Liver (tissue), 8 donors: ENCODE measurements at regions not wholly inside any gene's neighbourhood (a gene's known extent, or its start where the extent isn't known, plus 50 kb on each side); places are given as distances from the start of the nearest gene placed in this dataset.

ENCODE experiments used
- DNase-seq: peaks from one replicate; pipeline ENCODE4 v3.0.0-alpha.2; 2017; ENCODE audit warnings: low spot score
- H3K27ac ChIP-seq, 2 donors: one replicate each; pipeline ENCODE4 v1.7.0; 2013; ENCODE audit warnings: inconsistent platforms in 2 of 2, low read length in 2 of 2, control low read depth in 1 of 2, low read depth in 1 of 2, mild to moderate bottlenecking in 1 of 2
- H3K27me3 ChIP-seq, 4 donors: one replicate each; pipeline versions ENCODE4 v1.6.1 to v1.7.0; 2013; ENCODE audit warnings: low read length in 3 of 4, inconsistent platforms in 1 of 4, mild to moderate bottlenecking in 1 of 4, moderate library complexity in 1 of 4; ENCODE audit not compliant: control insufficient read depth in 4 of 4, insufficient read depth in 4 of 4
- H3K36me3 ChIP-seq, 4 donors: one replicate each; pipeline versions ENCODE4 v1.6.1 to v1.7.0; 2013; ENCODE audit warnings: low read length in 3 of 4, mild to moderate bottlenecking in 3 of 4, low read depth in 1 of 4, moderate library complexity in 1 of 4; ENCODE audit not compliant: control insufficient read depth in 4 of 4, insufficient read depth in 3 of 4
- H3K4me1 ChIP-seq, 4 donors: one replicate each; pipeline versions ENCODE4 v1.6.1 to v1.7.0; 2013; ENCODE audit warnings: low read length in 3 of 4, mild to moderate bottlenecking in 3 of 4, moderate library complexity in 1 of 4; ENCODE audit not compliant: control insufficient read depth in 4 of 4, insufficient read depth in 4 of 4
- H3K4me3 ChIP-seq, 3 donors: one replicate each; pipeline versions ENCODE4 v1.6.1 to v1.7.0; 2013; ENCODE audit warnings: low read length in 3 of 3, control low read depth in 1 of 3, low read depth in 1 of 3, mild to moderate bottlenecking in 1 of 3
- H3K9ac ChIP-seq, 2 donors: one replicate each; pipeline ENCODE4 v1.7.0; 2013; ENCODE audit warnings: low read length in 2 of 2, mild to moderate bottlenecking in 2 of 2, moderate library complexity in 2 of 2, control low read depth in 1 of 2, low read depth in 1 of 2
- H3K9me3 ChIP-seq, 4 donors: one replicate each; pipeline versions ENCODE4 v1.6.1 to v1.7.0; 2013; ENCODE audit warnings: low read length in 3 of 4; ENCODE audit not compliant: control insufficient read depth in 4 of 4
- EGR1 ChIP-seq, 2 donors: IDR thresholded peaks; 2 replicates each; pipeline ENCODE4 v1.6.1; 2016 to 2018; ENCODE audit warnings: antibody characterized with exemption in 2 of 2, low read depth in 2 of 2
- FOXA2 ChIP-seq: IDR thresholded peaks from 2 replicates; pipeline ENCODE4 v1.6.1; 2016; ENCODE audit warnings: antibody characterized with exemption
- GABPA ChIP-seq, 2 donors: IDR thresholded peaks in 1 of 2; conservative IDR thresholded peaks in 1 of 2; 2 replicates each; pipeline ENCODE4 v1.6.1; 2016; ENCODE audit warnings: antibody characterized with exemption in 2 of 2, mild to moderate bottlenecking in 1 of 2, moderate library complexity in 1 of 2
- HNF4A ChIP-seq, 2 donors: conservative IDR thresholded peaks; 2 replicates each; pipeline ENCODE4 v1.6.1; 2016; ENCODE audit warnings: antibody characterized with exemption in 2 of 2, mild to moderate bottlenecking in 2 of 2
- JUND ChIP-seq, 2 donors: IDR thresholded peaks; 2 replicates each; pipeline ENCODE4 v1.6.1; 2016; ENCODE audit warnings: antibody characterized with exemption in 2 of 2
- NR2F2 ChIP-seq: IDR thresholded peaks from 2 replicates; pipeline ENCODE4 v1.6.1; 2016; ENCODE audit warnings: antibody characterized with exemption
- RAD21 ChIP-seq, 2 donors: IDR thresholded peaks; 2 replicates each; pipeline ENCODE4 v1.6.1; 2016; ENCODE audit warnings: antibody characterized with exemption in 2 of 2, mild to moderate bottlenecking in 2 of 2
- RXRA ChIP-seq, 2 donors: IDR thresholded peaks; 2 replicates each; pipeline ENCODE4 v1.6.1; 2017 to 2018; ENCODE audit warnings: antibody characterized with exemption in 2 of 2, mild to moderate bottlenecking in 1 of 2
- SP1 ChIP-seq: IDR thresholded peaks from 2 replicates; pipeline ENCODE4 v1.6.1; 2018; ENCODE audit warnings: antibody characterized with exemption, mild to moderate bottlenecking
- TAF1 ChIP-seq: conservative IDR thresholded peaks from 2 replicates; pipeline ENCODE4 v1.6.1; 2016; ENCODE audit warnings: antibody characterized with exemption, mild to moderate bottlenecking
- YY1 ChIP-seq: IDR thresholded peaks from 2 replicates; pipeline ENCODE4 v1.6.1; 2016; ENCODE audit warnings: antibody characterized with exemption, mild to moderate bottlenecking
- WGBS: extraction: QIAGEN DNeasy Blood & Tissue Kit; methylation state at CpG from one replicate; pipeline ENCODE4 v1.1.7; 2013; 5-methylcytosine and 5-hydroxymethylcytosine counted together
- TF ChIP-seq, protein P1 (sequence below): IDR thresholded peaks from 2 replicates; pipeline ENCODE4 v1.6.1; 2016; ENCODE audit warnings: antibody characterized with exemption
- TF ChIP-seq, protein P2 (sequence below): fragments of 150-350 bp; IDR thresholded peaks from 2 replicates; pipeline ENCODE4 v1.5.1; 2017; ENCODE audit warnings: improper control_type of control experiment, low read depth, low read length; ENCODE audit not compliant: missing input control
- TF ChIP-seq, protein P3 (sequence below): IDR thresholded peaks from 2 replicates; pipeline ENCODE4 v1.6.1; 2016; ENCODE audit warnings: antibody characterized with exemption
- TF ChIP-seq, protein P4 (sequence below): IDR thresholded peaks from 2 replicates; pipeline ENCODE4 v1.6.1; 2016; ENCODE audit warnings: antibody characterized with exemption
- donor health status: healthy.
- donor health status: healthy.
- donor health status: healthy.
- donor health status: healthy.
- donor health status: healthy.

DNA sequence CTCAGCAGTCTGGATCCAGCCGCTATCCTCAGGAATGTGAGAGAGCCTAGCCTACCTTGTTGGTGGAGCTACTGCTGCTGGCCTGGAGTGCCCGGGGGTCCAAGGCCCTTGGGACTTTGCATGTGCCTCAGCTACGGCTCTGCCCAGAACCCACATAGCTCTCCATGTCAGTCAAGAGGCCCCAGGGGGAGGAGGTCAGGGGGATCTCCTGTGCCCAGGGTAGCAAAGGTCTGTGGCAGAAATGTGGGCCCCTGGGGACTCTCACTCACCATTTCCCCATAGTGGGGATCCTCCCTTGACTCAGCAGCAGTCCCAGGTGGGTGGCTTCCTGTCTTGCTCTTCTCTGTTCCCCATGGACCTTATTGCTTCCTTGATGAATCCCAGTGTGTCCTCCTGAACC is 342.7 kb upstream of the CHAC2 start (continued):
- TF ChIP-seq, protein P1, sequence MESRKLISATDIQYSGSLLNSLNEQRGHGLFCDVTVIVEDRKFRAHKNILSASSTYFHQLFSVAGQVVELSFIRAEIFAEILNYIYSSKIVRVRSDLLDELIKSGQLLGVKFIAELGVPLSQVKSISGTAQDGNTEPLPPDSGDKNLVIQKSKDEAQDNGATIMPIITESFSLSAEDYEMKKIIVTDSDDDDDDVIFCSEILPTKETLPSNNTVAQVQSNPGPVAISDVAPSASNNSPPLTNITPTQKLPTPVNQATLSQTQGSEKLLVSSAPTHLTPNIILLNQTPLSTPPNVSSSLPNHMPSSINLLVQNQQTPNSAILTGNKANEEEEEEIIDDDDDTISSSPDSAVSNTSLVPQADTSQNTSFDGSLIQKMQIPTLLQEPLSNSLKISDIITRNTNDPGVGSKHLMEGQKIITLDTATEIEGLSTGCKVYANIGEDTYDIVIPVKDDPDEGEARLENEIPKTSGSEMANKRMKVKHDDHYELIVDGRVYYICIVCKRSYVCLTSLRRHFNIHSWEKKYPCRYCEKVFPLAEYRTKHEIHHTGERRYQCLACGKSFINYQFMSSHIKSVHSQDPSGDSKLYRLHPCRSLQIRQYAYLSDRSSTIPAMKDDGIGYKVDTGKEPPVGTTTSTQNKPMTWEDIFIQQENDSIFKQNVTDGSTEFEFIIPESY = no peak
- TF ChIP-seq FOXA2 = no peak

DNA sequence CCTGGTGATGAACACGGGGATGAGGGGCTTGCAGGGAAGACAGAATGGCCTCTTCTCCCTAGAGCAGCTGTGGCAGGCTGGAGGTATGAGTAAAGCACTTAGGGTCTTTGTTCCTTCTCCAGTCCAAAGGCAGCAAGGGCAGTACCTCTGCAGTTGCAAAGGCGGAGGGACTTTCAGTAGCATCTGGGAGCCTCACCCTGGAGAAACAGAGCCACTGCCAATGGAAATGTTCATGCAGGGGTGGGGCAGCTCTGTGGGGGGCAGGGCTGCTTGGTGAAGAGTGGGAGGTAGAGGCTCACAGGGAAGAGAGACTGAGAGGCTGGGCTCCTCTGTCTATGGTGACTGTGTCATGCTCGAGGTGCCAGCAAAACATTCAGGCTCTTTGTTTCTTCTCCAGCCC is 344.1 kb upstream of the CHAC2 start:
- Histone ChIP-seq H3K4me3 (no peak overlapping the region), H3K4me1 (no peaks in the 10 kb centered on the region), H3K27ac (no peak overlapping the region)

DNA sequence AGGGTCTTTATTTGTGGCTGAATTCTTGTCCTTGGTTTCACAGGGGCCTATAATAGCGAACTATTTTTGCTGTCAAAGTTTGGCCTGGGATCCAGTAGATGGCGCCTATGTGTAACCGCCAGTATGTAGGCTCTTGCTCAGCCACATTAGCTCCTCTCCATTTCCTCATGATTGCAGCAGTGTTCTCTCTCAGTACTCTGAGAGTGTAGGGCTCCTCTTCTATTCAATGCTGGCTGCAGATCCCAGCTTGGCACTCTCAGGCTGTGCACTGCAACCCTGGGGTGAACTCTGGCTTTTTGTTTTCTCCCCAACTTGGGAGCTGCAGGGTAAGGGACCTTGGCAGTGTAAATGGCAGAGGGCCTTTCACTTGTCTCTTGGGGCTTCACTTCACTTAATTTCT is 344.6 kb upstream of the CHAC2 start:
- H3K4me1 ChIP-seq = no peaks in the 10 kb centered on the region
- no peak overlapping the region for H3K4me3 ChIP-seq
- H3K9me3 ChIP-seq = no peaks in the 10 kb centered on the region
- 39% methylated on average over 3 of the region's 3 CpGs for WGBS
- H3K36me3 ChIP-seq = no peaks in the 10 kb centered on the region
- H3K27ac ChIP-seq = no peak overlapping the region
- peak; percentile 32 for DNase-seq
- no peak for TF ChIP-seq NR2F2
- TF ChIP-seq, protein P2, sequence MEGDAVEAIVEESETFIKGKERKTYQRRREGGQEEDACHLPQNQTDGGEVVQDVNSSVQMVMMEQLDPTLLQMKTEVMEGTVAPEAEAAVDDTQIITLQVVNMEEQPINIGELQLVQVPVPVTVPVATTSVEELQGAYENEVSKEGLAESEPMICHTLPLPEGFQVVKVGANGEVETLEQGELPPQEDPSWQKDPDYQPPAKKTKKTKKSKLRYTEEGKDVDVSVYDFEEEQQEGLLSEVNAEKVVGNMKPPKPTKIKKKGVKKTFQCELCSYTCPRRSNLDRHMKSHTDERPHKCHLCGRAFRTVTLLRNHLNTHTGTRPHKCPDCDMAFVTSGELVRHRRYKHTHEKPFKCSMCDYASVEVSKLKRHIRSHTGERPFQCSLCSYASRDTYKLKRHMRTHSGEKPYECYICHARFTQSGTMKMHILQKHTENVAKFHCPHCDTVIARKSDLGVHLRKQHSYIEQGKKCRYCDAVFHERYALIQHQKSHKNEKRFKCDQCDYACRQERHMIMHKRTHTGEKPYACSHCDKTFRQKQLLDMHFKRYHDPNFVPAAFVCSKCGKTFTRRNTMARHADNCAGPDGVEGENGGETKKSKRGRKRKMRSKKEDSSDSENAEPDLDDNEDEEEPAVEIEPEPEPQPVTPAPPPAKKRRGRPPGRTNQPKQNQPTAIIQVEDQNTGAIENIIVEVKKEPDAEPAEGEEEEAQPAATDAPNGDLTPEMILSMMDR = peak; percentile 56
- peak; percentile 88 to 91 for TF ChIP-seq RAD21 (IDR thresholded peaks at IDR 0.05)
- no peak for TF ChIP-seq YY1
- H3K27me3 ChIP-seq = no peaks in the 10 kb centered on the region
- H3K9ac ChIP-seq = no peak overlapping the region

More for the DNA sequence above, 344.1 kb upstream of the CHAC2 start:
- H3K36me3 ChIP-seq = no peaks in the 10 kb centered on the region
- WGBS = 93% methylated on average over 3 of the region's 3 CpGs
- DNase-seq = no peak
- no peak overlapping the region for H3K9ac ChIP-seq
- no peaks in the 10 kb centered on the region for H3K9me3 ChIP-seq
- TF ChIP-seq, protein P1 = no peak
- no peak for TF ChIP-seq SP1
- TF ChIP-seq TAF1 = no peak
- TF ChIP-seq, protein P3, sequence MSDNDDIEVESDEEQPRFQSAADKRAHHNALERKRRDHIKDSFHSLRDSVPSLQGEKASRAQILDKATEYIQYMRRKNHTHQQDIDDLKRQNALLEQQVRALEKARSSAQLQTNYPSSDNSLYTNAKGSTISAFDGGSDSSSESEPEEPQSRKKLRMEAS = no peak
- H3K27me3 ChIP-seq = no peaks in the 10 kb centered on the region

DNA sequence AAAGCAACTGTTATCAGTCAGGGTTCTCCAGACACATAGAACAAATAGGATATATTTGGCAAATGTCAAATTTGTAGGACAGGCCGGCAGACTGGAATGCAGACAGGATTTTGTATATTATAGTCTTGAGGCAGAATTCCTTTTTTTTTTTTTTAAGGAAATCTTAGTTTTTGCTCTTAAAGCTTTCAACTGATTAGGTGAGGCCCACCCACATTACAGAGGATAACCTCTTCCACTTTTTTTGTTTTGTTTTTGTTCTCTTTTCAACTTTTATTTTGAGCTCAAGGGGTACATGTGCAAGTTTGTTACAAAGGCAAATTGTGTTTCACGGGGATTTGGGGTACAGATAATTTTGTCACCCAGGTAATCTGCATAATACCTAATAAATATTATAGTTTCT is 350.2 kb upstream of the CHAC2 start:
- Histone ChIP-seq H3K4me3 (no peak overlapping the region), H3K4me1 (no peaks in the 10 kb centered on the region), H3K36me3 (no peaks in the 10 kb centered on the region), H3K9ac (no peak overlapping the region), H3K27ac (no peak overlapping the region), H3K27me3 (no peaks in the 10 kb centered on the region), H3K9me3 (no peaks in the 10 kb centered on the region)
- no peak for DNase-seq
- no peak for TF ChIP-seq HNF4A (conservative IDR thresholded peaks at IDR 0.05)
- TF ChIP-seq NR2F2 = no peak
- TF ChIP-seq, protein P2 = no peak
- TF ChIP-seq EGR1 (IDR thresholded peaks at IDR 0.05; ENCODE audit: low read depth in 2 of 2) = no peak
- TF ChIP-seq, protein P4, sequence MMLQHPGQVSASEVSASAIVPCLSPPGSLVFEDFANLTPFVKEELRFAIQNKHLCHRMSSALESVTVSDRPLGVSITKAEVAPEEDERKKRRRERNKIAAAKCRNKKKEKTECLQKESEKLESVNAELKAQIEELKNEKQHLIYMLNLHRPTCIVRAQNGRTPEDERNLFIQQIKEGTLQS = no peak
- TF ChIP-seq JUND (IDR thresholded peaks at IDR 0.05) = no peak
- TF ChIP-seq GABPA (IDR thresholded peaks at IDR 0.05 in 1 of 2, conservative IDR thresholded peaks at IDR 0.05 in 1 of 2) = no peak
- TF ChIP-seq TAF1 = no peak
- no peak for TF ChIP-seq YY1
- no peak for TF ChIP-seq RXRA (IDR thresholded peaks at IDR 0.05)
- 92% methylated on average over 2 of the region's 2 CpGs for WGBS
